ENCODE measurements at regions not wholly inside any gene's neighbourhood (a gene's known extent, or its start where the extent isn't known, plus 50 kb on each side); places are given as distances from the start of the nearest gene placed in this dataset.
"Not testable (repeated sequence)": the region's sequence is repeated elsewhere in the genome, so short reads cannot be mapped to it uniquely, and the experiment has no call there.

GRCh38 chr2:18971069-18971378 lies 381.7 kb upstream of the NT5C1B start:
- no peaks in the 10 kb centered on the region for H3K27me3 ChIP-seq
- H3K4me1 ChIP-seq: peaks cover 0 to 5% of the 10 kb centered on the region in 2 donors
- H3K4me3 ChIP-seq: no peak overlapping the region
- DNase-seq: no peak
- H3K9me3 ChIP-seq: no peaks in the 10 kb centered on the region
- no peak for ATAC-seq
- no peak overlapping the region for H3K27ac ChIP-seq
- intact Hi-C loops (cut with DNase I): no loop called here
- TF ChIP-seq CTCF (IDR thresholded peaks at IDR 0.05): no peak
- no peaks in the 10 kb centered on the region for H3K36me3 ChIP-seq

DNA sequence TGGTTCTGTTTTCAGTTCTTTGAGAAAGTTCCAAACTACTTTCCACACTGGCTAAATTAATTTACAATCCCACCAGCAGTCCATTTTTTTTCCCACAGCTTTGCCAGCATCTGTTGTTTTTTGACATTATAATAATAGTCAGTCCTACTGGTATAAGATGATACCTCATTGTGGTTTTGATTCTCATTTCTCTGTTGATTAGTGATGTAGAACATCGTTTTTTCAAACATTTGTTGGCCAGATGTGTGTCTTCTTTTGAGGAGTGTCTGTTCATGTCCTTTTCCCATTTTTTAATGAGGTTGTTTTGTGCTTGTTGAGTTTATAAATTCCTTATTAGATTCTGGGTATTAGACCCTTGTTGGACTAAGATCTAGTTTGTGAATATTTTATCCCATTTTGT lies 376.8 kb upstream of the NT5C1B start:
- intact Hi-C loops (cut with DNase I): no loop called here
- no peak for ATAC-seq
- no peak overlapping the region for H3K4me3 ChIP-seq
- H3K36me3 ChIP-seq: no peaks in the 10 kb centered on the region
- no peak for TF ChIP-seq CTCF (IDR thresholded peaks at IDR 0.05)
- DNase-seq: no peak
- H3K27me3 ChIP-seq: no peaks in the 10 kb centered on the region
- no peaks in the 10 kb centered on the region for H3K4me1 ChIP-seq
- H3K27ac ChIP-seq: no peak overlapping the region
- H3K9me3 ChIP-seq: peaks cover 0 to 2% of the 10 kb centered on the region in 2 donors

DNA sequence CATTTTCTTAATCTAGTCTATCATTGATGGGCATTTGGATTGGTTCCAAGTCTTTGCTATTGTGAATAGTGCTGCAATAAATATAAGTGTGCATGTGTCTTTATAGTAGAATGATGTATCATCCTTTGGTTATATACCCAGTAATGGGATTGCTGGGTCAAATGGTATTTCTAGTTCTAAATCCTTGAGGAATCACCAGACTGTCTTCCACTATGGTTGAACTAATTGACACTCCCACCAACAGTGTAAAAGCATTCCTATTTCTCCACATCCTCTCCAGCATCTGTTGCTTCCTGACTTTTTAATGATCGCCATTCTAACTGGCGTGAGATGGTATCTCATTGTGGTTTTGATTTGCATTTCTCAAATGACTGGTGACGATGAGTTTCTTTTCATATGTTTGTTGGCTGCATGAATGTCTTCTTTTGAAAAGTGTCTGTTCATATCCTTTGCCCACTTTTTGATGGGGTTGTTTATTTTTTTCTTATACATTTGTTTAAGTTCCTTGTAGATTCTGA lies 374.4 kb upstream of the NT5C1B start:
- H3K27ac ChIP-seq; H3K4me3 ChIP-seq; H3K27me3 ChIP-seq; H3K4me1 ChIP-seq; intact Hi-C loops (cut with DNase I); H3K36me3 ChIP-seq; H3K9me3 ChIP-seq; DNase-seq; ATAC-seq: not testable (repeated sequence)

GRCh38 chr2:18961991-18962421 lies 372.6 kb upstream of the NT5C1B start:
- H3K27me3 ChIP-seq: no peaks in the 10 kb centered on the region
- no peaks in the 10 kb centered on the region for H3K4me1 ChIP-seq
- TF ChIP-seq CTCF (IDR thresholded peaks at IDR 0.05): no peak
- intact Hi-C loops (cut with DNase I): no loop called here
- no peak overlapping the region for H3K27ac ChIP-seq
- peaks cover 0 to 2% of the 10 kb centered on the region in 2 donors for H3K9me3 ChIP-seq
- H3K36me3 ChIP-seq: no peaks in the 10 kb centered on the region
- no peak for ATAC-seq
- peak in 1 of 4 donors; percentile 62 for DNase-seq
- no peak overlapping the region for H3K4me3 ChIP-seq

DNA sequence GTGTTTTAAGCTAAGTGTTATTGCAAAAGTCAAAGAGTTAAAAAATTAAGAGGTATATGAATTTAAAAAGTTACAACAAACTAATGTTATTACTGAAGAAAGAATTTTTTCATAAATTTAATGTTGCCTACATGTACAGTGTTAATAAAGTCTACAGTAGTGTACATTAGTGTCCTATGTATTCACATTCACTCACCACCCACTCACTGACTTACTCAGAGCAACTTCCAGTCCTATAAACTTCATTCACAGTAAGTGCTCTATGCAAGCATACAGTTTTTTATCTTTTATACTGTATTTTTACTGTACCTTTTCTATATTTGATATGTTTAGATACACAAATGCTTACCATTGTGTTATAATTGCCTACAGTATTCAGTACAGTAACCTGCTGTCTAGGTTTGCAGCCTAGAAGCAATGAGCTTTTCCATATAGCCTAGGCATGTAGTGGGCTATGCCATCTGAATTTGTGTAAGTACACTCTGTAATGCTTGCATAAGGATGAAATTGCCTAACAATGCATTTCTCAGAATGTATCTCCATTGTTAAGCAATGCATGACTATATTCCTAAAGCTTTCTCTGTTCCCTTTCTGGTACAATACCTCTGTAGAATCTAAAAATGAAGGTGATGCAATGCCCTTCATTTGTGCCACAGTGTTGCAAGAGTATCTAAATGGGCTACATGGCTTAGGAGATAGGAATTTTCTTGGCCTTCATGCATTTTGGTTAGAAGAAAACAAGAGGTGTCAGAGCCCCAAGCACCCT lies 370.8 kb upstream of the NT5C1B start:
- Histone ChIP-seq H3K4me1 (no peaks in the 10 kb centered on the region), H3K36me3 (no peaks in the 10 kb centered on the region), H3K27ac (no peak overlapping the region), H3K9me3 (peaks cover 0 to 2% of the 10 kb centered on the region in 2 donors), H3K4me3 (no peak overlapping the region), H3K27me3 (no peaks in the 10 kb centered on the region)
- intact Hi-C loops (cut with DNase I): no loop called here
- TF ChIP-seq CTCF (IDR thresholded peaks at IDR 0.05): no peak
- ATAC-seq: no peak
- no peak for DNase-seq

- H3K36me3 ChIP-seq: no peaks in the 10 kb centered on the region
- intact Hi-C loops (cut with DNase I): no loop called here
- ATAC-seq (no peak), DNase-seq (no peak)
- no peaks in the 10 kb centered on the region for H3K27me3 ChIP-seq
- peaks cover 0 to 2% of the 10 kb centered on the region in 2 donors for H3K9me3 ChIP-seq
- H3K4me1 ChIP-seq: no peaks in the 10 kb centered on the region
- H3K4me3 ChIP-seq: no peak overlapping the region
- TF ChIP-seq CTCF (IDR thresholded peaks at IDR 0.05): no peak
- H3K27ac ChIP-seq: no peak overlapping the region
Measured at GRCh38 chr2:18959200-18959599, 369.8 kb upstream of the NT5C1B start.
